CD4-positive, alpha-beta T cell (primary cell): ENCODE measurements at regions not wholly inside any gene's neighbourhood (a gene's known extent, or its start where the extent isn't known, plus 50 kb on each side); places are given as distances from the start of the nearest gene placed in this dataset.

Experiments used
- ATAC-seq: fragments of 200-7000 bp; cut with Tn5 transposase; one replicate; pipeline ENCODE4 v1.10.0; 2022; ENCODE audit warnings: mild to moderate bottlenecking; ENCODE audit not compliant: poor library complexity
- CTCF ChIA-PET: fragments of 350-600 bp; sonication (Branson Sonifier 250); formaldehyde crosslinking; loops from one replicate; lab custom pipeline; 2021; ENCODE audit warnings: antibody characterized with exemption, inconsistent platforms; lab: Charles Lee
- POLR2A ChIA-PET: fragments of 350-600 bp; sonication (Branson Sonifier 250); formaldehyde crosslinking; loops from one replicate; lab custom pipeline; 2021; ENCODE audit warnings: antibody characterized with exemption, inconsistent platforms; lab: Charles Lee
- DNase-seq, 14 experiments: peaks; one replicate each; pipeline ENCODE4 v3.0.0-alpha.2; 2013 to 2020; ENCODE audit warnings: mixed read lengths in 2 of 14
- H3K27ac ChIP-seq, 2 donors: one replicate each; pipeline versions ENCODE4 v1.5.1 to v1.7.0; 2013; ENCODE audit warnings: low read length in 2 of 2, low read depth in 1 of 2, mild to moderate bottlenecking in 1 of 2
- H3K27me3 ChIP-seq, 2 experiments: 1 replicate in 1 of 2; 2 replicates in 1 of 2; pipeline versions ENCODE4 v1.6.1 to v1.7.0; 2013; ENCODE audit warnings: low read length in 2 of 2, control low read depth in 1 of 2, mild to moderate bottlenecking in 1 of 2, moderate library complexity in 1 of 2; ENCODE audit not compliant: insufficient read depth in 2 of 2, control insufficient read depth in 1 of 2
- H3K36me3 ChIP-seq: one replicate; pipeline ENCODE4 v1.6.1; 2013; ENCODE audit warnings: low read length, control low read depth; ENCODE audit not compliant: insufficient read depth
- H3K4me1 ChIP-seq: one replicate; pipeline ENCODE4 v1.6.1; 2013; ENCODE audit warnings: low read length, control low read depth; ENCODE audit not compliant: insufficient read depth
- H3K4me3 ChIP-seq: one replicate; pipeline ENCODE4 v1.5.1; 2013; ENCODE audit warnings: mild to moderate bottlenecking, low read length, moderate library complexity
- H3K9me3 ChIP-seq, 2 experiments: 1 replicate in 1 of 2; 2 replicates in 1 of 2; pipeline versions ENCODE4 v1.6.1 to v1.7.0; 2013; ENCODE audit warnings: low read length in 2 of 2, mild to moderate bottlenecking in 2 of 2, control low read depth in 1 of 2, moderate library complexity in 1 of 2; ENCODE audit not compliant: control insufficient read depth in 1 of 2, insufficient read depth in 1 of 2
- H3K27ac Mint-ChIP-seq: one replicate; pipeline ENCODE4 v1.8.0; 2020; ENCODE audit warnings: mixed read lengths
- H3K27me3 Mint-ChIP-seq: one replicate; pipeline ENCODE4 v1.8.0; 2021; ENCODE audit warnings: mixed read lengths
- H3K36me3 Mint-ChIP-seq: one replicate; pipeline ENCODE4 v1.8.0; 2021; ENCODE audit warnings: low read depth, mixed read lengths
- H3K4me1 Mint-ChIP-seq: one replicate; pipeline ENCODE4 v1.8.0; 2021; ENCODE audit warnings: low read depth, mixed read lengths
- H3K4me3 Mint-ChIP-seq: one replicate; pipeline ENCODE4 v1.8.0; 2020; ENCODE audit warnings: mild to moderate bottlenecking, mixed read lengths
- H3K9me3 Mint-ChIP-seq: one replicate; pipeline ENCODE4 v1.8.0; 2020; ENCODE audit warnings: mixed read lengths
- intact Hi-C, 2 experiments: fragments of 100-400 bp; cut with DNase I in 1 of 2; cut with micrococcal nuclease in 1 of 2; formaldehyde crosslinking; loops; one replicate each; pipeline versions ENCODE4 v1.15.1 to v1.9.0; 2023 to 2025; cut with DNase I, micrococcal nuclease
- TF ChIP-seq, protein P1 (sequence below): fragments of 200-600 bp; IDR thresholded peaks from one replicate; pipeline ENCODE4 v1.8.0; 2022; ENCODE audit warnings: antibody characterized with exemption, mild to moderate bottlenecking

DNA sequence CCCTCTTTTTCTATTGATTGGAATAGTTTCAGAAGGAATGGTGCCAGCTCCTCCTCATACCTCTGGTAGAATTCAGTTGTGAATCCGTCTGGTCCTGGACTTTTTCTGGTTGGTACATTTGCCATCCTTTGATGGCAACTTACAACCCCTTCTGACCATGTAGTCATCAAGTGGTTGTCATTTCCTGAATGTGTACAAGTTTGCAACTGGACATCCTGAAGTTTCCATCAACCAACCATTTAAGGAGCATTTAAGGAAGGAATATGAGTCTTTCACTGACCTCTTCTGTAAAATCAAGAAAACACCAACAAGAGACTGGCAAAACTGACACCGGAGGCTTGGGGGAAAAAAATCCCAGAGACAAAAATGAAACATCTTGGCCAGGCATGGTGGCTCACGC, 97.4 kb downstream of the RIN2 start:
- Histone ChIP-seq H3K4me1 (no peaks in the 10 kb centered on the region), H3K9me3 (peaks cover 0 to 5% of the 10 kb centered on the region in 2 experiments), H3K4me3 (no peak overlapping the region), H3K36me3 (no peaks in the 10 kb centered on the region), H3K27me3 (peaks cover 0 to 6% of the 10 kb centered on the region in 2 experiments), H3K27ac (no peak overlapping the region)
- Mint-ChIP-seq H3K9me3 (peaks cover 5% of the 10 kb centered on the region), H3K27ac (no peak overlapping the region), H3K4me3 (no peak overlapping the region), H3K36me3 (no peaks in the 10 kb centered on the region), H3K4me1 (no peaks in the 10 kb centered on the region), H3K27me3 (peaks cover 19% of the 10 kb centered on the region)
- ATAC-seq (no peak), DNase-seq (no peak)
- CTCF ChIA-PET: no interaction called here
- TF ChIP-seq, protein P1, sequence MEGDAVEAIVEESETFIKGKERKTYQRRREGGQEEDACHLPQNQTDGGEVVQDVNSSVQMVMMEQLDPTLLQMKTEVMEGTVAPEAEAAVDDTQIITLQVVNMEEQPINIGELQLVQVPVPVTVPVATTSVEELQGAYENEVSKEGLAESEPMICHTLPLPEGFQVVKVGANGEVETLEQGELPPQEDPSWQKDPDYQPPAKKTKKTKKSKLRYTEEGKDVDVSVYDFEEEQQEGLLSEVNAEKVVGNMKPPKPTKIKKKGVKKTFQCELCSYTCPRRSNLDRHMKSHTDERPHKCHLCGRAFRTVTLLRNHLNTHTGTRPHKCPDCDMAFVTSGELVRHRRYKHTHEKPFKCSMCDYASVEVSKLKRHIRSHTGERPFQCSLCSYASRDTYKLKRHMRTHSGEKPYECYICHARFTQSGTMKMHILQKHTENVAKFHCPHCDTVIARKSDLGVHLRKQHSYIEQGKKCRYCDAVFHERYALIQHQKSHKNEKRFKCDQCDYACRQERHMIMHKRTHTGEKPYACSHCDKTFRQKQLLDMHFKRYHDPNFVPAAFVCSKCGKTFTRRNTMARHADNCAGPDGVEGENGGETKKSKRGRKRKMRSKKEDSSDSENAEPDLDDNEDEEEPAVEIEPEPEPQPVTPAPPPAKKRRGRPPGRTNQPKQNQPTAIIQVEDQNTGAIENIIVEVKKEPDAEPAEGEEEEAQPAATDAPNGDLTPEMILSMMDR: no peak
- POLR2A ChIA-PET: no interaction called here
- intact Hi-C loops: no loop called here

DNA sequence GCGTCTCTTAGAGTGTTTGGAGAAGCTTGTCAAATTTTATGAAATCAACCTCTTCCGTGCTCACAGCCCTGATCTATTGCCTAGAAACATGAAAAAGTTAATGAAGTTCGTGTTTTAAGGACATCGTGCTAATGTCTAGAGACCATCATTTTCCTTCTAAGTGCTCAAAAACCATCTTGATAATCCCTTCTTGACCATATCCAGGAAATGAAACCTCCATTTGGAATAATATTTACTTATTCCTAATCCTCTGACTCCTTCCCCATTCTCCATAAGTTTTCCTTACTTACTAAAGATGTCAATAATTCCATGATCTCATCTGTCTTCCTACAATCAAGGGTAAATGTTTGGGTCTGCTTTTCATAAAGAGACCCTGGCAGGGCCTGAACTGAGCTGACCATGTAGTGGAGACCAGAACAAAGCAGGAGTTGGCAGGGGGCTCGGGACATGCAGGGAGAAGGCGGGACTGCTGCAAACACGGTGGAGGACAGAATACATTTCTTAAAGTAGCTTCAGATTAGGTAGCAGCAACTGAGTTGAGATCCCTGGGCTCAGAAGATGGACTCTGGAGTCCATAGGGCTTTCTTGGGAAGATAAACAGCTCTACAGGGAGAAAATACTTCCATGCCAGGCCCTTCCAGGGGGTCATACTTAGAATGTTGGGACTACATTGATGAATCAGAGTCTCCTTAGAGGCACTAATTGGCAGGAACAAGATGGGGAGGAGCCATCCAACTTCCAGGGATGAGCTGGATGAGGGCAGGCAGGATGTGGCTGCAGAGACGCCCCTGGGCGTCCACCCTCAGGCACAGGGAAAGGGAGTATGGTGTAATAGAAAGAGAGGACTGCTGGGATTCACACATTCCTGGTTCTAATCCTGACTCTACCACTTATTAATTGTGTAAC, 100.7 kb downstream of the RIN2 start:
- H3K4me1 Mint-ChIP-seq: no peaks in the 10 kb centered on the region
- no peaks in the 10 kb centered on the region for H3K36me3 Mint-ChIP-seq
- no peaks in the 10 kb centered on the region for H3K9me3 ChIP-seq
- no peak overlapping the region for H3K27ac Mint-ChIP-seq
- H3K4me1 ChIP-seq: no peaks in the 10 kb centered on the region
- no peak overlapping the region for H3K27ac ChIP-seq
- peaks cover 27% of the 10 kb centered on the region for H3K27me3 Mint-ChIP-seq
- intact Hi-C loops: no loop called here
- ATAC-seq (no peak), DNase-seq (no peak)
- peaks cover 3% of the 10 kb centered on the region for H3K9me3 Mint-ChIP-seq
- H3K4me3 Mint-ChIP-seq: no peak overlapping the region
- ChIA-PET CTCF (no interaction called here), POLR2A (no interaction called here)
- no peaks in the 10 kb centered on the region for H3K36me3 ChIP-seq
- TF ChIP-seq, protein P1: no peak
- H3K4me3 ChIP-seq: no peak overlapping the region
- H3K27me3 ChIP-seq: peaks cover 0 to 6% of the 10 kb centered on the region in 2 experiments

DNA sequence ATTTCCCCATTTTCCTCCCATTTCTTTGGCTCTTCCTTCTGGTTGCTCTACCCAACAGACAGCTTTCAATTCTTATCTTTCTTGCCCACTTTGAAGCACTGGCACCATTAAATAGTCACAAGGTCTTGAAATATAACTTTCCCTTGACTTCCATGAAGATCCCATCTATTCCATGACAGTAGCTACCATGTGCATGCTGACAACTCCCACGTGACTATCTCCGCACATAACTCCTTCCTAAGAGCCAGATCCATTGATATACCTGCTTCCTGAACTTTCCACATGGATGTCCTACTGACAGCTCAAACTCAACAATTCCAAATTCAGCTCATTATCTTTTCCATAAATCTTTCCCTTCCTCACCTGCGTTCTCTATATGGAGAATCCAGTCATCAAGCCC, 101.4 kb downstream of the RIN2 start:
- ChIA-PET CTCF (no interaction called here), POLR2A (no interaction called here)
- Mint-ChIP-seq H3K27ac (no peak overlapping the region), H3K27me3 (peaks cover 27% of the 10 kb centered on the region), H3K9me3 (peaks cover 3% of the 10 kb centered on the region), H3K4me3 (no peak overlapping the region), H3K36me3 (no peaks in the 10 kb centered on the region), H3K4me1 (no peaks in the 10 kb centered on the region)
- ATAC-seq (no peak), DNase-seq (no peak)
- intact Hi-C loops: no loop called here
- TF ChIP-seq, protein P1: no peak
- Histone ChIP-seq H3K27me3 (peaks cover 0 to 6% of the 10 kb centered on the region in 2 experiments), H3K36me3 (no peaks in the 10 kb centered on the region), H3K4me1 (no peaks in the 10 kb centered on the region), H3K9me3 (no peaks in the 10 kb centered on the region), H3K27ac (no peak overlapping the region), H3K4me3 (no peak overlapping the region)
